A673 (cell line): ENCODE measurements at regions not wholly inside any gene's neighbourhood (a gene's known extent, or its start where the extent isn't known, plus 50 kb on each side); places are given as distances from the start of the nearest gene placed in this dataset.

Experiments used
- BruUV-seq: library from RNA; stranded (reverse); fragments of 400-500 nt; replicated peaks from 2 replicates; lab custom pipeline; 2021; lab: Mats Ljungman, UMichigan
- CTCF ChIA-PET: fragments of 300-600 bp; sonication (Branson Sonifier 250); formaldehyde crosslinking; loops from one replicate; lab custom pipeline; 2022; ENCODE audit warnings: antibody characterized with exemption; lab: Charles Lee
- POLR2A ChIA-PET: fragments of 300-600 bp; sonication (Branson Sonifier 250); formaldehyde crosslinking; loops from one replicate; lab custom pipeline; 2022; ENCODE audit warnings: antibody characterized with exemption; ENCODE audit not compliant: low non-redundant PET; lab: Charles Lee
- DNase-seq: peaks from one replicate; pipeline ENCODE4 v3.0.0-alpha.2; 2015; ENCODE audit warnings: low spot score
- H3K27ac ChIP-seq: fragments of 200-600 bp; sonication (generic); 2 replicates; pipeline ENCODE4 v1.5.1; 2016; ENCODE audit warnings: mixed run types, low read depth, mild to moderate bottlenecking, mixed read lengths, antibody characterized with exemption, low read length; ENCODE audit not compliant: poor library complexity, severe bottlenecking
- H3K27me3 ChIP-seq: fragments of 200-600 bp; sonication (generic); replicated peaks from 2 replicates; pipeline ENCODE4 v1.6.1; 2017; ENCODE audit warnings: mixed run types, low read depth, mild to moderate bottlenecking, mixed read lengths, antibody characterized with exemption, low read length; ENCODE audit not compliant: insufficient read depth, poor library complexity
- H3K36me3 ChIP-seq: fragments of 200-600 bp; sonication (generic); 2 replicates; pipeline ENCODE4 v1.6.1; 2016; ENCODE audit warnings: mixed run types, mild to moderate bottlenecking, mixed read lengths, antibody characterized with exemption, low read length; ENCODE audit not compliant: insufficient read depth, poor library complexity, severe bottlenecking
- H3K4me1 ChIP-seq: fragments of 200-600 bp; sonication (generic); 2 replicates; pipeline ENCODE4 v1.6.1; 2017; ENCODE audit warnings: mixed run types, mild to moderate bottlenecking, mixed read lengths, antibody characterized with exemption, low read length; ENCODE audit not compliant: insufficient read depth, poor library complexity, severe bottlenecking
- H3K4me3 ChIP-seq: fragments of 200-600 bp; sonication (generic); 2 replicates; pipeline ENCODE4 v1.5.1; 2016; ENCODE audit warnings: low read depth, mixed run types, mild to moderate bottlenecking, mixed read lengths, low read length; ENCODE audit not compliant: poor library complexity, severe bottlenecking
- H3K9me3 ChIP-seq: fragments of 200-600 bp; sonication (generic); 2 replicates; pipeline ENCODE4 v1.6.1; 2016; ENCODE audit warnings: mixed run types, low read depth, mild to moderate bottlenecking, mixed read lengths, antibody characterized with exemption, low read length; ENCODE audit not compliant: poor library complexity, severe bottlenecking
- EZH2 ChIP-seq: fragments of 200-600 bp; sonication (generic); IDR thresholded peaks from 2 replicates; pipeline ENCODE4 v1.6.1; 2017; ENCODE audit warnings: borderline replicate concordance, low read depth, mild to moderate bottlenecking, mixed read lengths, antibody characterized with exemption, low read length; ENCODE audit not compliant: poor library complexity, severe bottlenecking
- intact Hi-C: fragments of 100-400 bp; cut with micrococcal nuclease; formaldehyde crosslinking; loops from one replicate; pipeline ENCODE4 v1.10.0; 2022; ENCODE audit not compliant: unreplicated experiment
- TF ChIP-seq, protein P1 (sequence below): fragments of 300-800, 200-600 bp; sonication (generic); conservative IDR thresholded peaks from 2 replicates; pipeline ENCODE4 v1.5.1; 2017; ENCODE audit warnings: low read depth, mild to moderate bottlenecking, antibody characterized with exemption, low read length, moderate library complexity, mixed read lengths

GRCh38 chr18:3350021-3350420 is 88.1 kb downstream of the MYL12B start:
- Histone ChIP-seq H3K9me3 (no peaks in the 10 kb centered on the region), H3K4me3 (no peak overlapping the region), H3K4me1 (peaks cover 7% of the 10 kb centered on the region), H3K27me3 (no peaks in the 10 kb centered on the region), H3K36me3 (no peaks in the 10 kb centered on the region), H3K27ac (no peak overlapping the region)
- DNase-seq: no peak
- TF ChIP-seq EZH2: no peak
- TF ChIP-seq, protein P1, sequence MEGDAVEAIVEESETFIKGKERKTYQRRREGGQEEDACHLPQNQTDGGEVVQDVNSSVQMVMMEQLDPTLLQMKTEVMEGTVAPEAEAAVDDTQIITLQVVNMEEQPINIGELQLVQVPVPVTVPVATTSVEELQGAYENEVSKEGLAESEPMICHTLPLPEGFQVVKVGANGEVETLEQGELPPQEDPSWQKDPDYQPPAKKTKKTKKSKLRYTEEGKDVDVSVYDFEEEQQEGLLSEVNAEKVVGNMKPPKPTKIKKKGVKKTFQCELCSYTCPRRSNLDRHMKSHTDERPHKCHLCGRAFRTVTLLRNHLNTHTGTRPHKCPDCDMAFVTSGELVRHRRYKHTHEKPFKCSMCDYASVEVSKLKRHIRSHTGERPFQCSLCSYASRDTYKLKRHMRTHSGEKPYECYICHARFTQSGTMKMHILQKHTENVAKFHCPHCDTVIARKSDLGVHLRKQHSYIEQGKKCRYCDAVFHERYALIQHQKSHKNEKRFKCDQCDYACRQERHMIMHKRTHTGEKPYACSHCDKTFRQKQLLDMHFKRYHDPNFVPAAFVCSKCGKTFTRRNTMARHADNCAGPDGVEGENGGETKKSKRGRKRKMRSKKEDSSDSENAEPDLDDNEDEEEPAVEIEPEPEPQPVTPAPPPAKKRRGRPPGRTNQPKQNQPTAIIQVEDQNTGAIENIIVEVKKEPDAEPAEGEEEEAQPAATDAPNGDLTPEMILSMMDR: no peak
- ChIA-PET POLR2A (no interaction called here), CTCF (no interaction called here)
- intact Hi-C loops: no loop called here
- no TSS peak for BruUV-seq

GRCh38 chr18:3350566-3351527 is 88.9 kb downstream of the MYL12B start:
- Histone ChIP-seq H3K27ac (no peak overlapping the region), H3K4me3 (no peak overlapping the region), H3K27me3 (no peaks in the 10 kb centered on the region), H3K4me1 (no peaks in the 10 kb centered on the region), H3K9me3 (no peaks in the 10 kb centered on the region), H3K36me3 (no peaks in the 10 kb centered on the region)
- ChIA-PET CTCF (no interaction called here), POLR2A (no interaction called here)
- intact Hi-C loops: no loop called here
- TF ChIP-seq, protein P1: no peak
- no peak for TF ChIP-seq EZH2
- no TSS peak for BruUV-seq
- no peak for DNase-seq

DNA sequence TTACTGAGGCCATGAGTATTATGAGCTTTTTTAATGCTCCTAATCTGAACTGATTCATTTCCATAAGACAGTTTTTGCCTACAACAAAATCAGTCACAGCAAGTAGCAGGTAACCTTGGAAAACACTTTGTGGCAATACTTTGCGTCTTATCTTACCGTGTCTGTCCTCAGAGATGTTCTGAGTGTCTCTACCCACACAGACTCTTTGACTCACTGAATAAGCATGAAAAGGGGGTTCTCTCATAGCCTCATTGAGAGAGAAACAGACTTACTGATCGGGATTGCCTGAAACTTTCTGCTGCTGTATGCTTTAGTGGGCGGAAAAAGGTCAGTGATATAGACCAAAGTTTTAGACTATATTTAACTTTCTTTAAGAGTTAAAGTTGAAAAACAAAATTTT is 92.6 kb downstream of the MYL12B start:
- Histone ChIP-seq H3K4me1 (no peaks in the 10 kb centered on the region), H3K4me3 (no peak overlapping the region), H3K27ac (no peak overlapping the region), H3K27me3 (no peaks in the 10 kb centered on the region), H3K9me3 (no peaks in the 10 kb centered on the region), H3K36me3 (no peaks in the 10 kb centered on the region)
- intact Hi-C loops: no loop called here
- TF ChIP-seq, protein P1: no peak
- TF ChIP-seq EZH2: no peak
- ChIA-PET CTCF (no interaction called here), POLR2A (no interaction called here)
- BruUV-seq: no TSS peak
- no peak for DNase-seq
